Tibial artery (tissue), 4 donors: ENCODE measurements at regions not wholly inside any gene's neighbourhood (a gene's known extent, or its start where the extent isn't known, plus 50 kb on each side); places are given as distances from the start of the nearest gene placed in this dataset.

Source experiments
- DNase-seq, 2 donors: peaks; one replicate each; pipeline ENCODE4 v3.0.0-alpha.2; 2019
- H3K27ac ChIP-seq, 2 donors: fragments of 200-600 bp; sonication (generic) in 1 of 2; 1 replicate in 1 of 2; 2 replicates in 1 of 2; pipeline ENCODE4 v1.5.1; 2018 to 2019; ENCODE audit warnings: mild to moderate bottlenecking in 1 of 2
- H3K27me3 ChIP-seq, 2 donors: fragments of 200-600 bp; sonication (generic) in 1 of 2; one replicate each; pipeline versions ENCODE4 v1.5.1 to v1.6.0; 2016 to 2019
- H3K36me3 ChIP-seq, 3 donors: fragments of 200-600 bp; sonication (generic) in 2 of 3; one replicate each; pipeline ENCODE4 v1.5.1; 2016 to 2019; ENCODE audit warnings: mild to moderate bottlenecking in 2 of 3
- H3K4me1 ChIP-seq, 4 donors: fragments of 200-600 bp; sonication (generic) in 2 of 4; 1 replicate in 3 of 4; 2 replicates in 1 of 4; pipeline ENCODE4 v1.5.1; 2016 to 2019
- H3K4me3 ChIP-seq, 2 donors: fragments of 200-600 bp; sonication (generic) in 1 of 2; 1 replicate in 1 of 2; 2 replicates in 1 of 2; pipeline ENCODE4 v1.5.1; 2018 to 2019; ENCODE audit warnings: mild to moderate bottlenecking in 2 of 2
- H3K9me3 ChIP-seq, 3 donors: fragments of 200-600 bp; sonication (generic) in 1 of 3; one replicate each; pipeline ENCODE4 v1.5.1; 2016 to 2019
- CTCF ChIP-seq, 2 experiments: fragments of 200-600 bp in 1 of 2; fragments of 450-650 bp in 1 of 2; IDR thresholded peaks; one replicate each; pipeline ENCODE4 v1.5.1; 2017 to 2019; ENCODE audit warnings: antibody characterized with exemption in 2 of 2, mild to moderate bottlenecking in 1 of 2, moderate library complexity in 1 of 2
- intact Hi-C: fragments of 100-400 bp; cut with DNase I; formaldehyde crosslinking; loops from one replicate; pipeline ENCODE4 v1.15.0; 2023; ENCODE audit warnings: low total_unique reads

DNA sequence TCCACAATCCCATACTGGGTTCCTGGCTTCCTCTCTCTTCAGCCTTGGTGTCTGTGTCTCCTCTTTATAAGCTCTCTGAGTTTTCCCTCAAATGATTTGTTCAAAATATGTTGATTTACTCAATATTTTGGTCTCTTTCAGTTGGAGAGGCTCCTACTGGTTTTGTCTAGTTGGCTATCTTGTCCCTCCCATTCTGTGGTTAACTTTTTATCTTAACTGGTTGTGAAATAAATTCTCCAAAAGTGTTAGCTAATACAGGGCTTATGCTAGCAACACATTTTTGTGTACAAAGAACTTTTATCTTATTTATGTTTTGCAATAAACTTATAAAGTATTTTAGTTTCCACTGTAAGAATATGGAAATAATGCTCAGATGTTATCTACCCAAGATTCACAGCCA, 200.9 kb downstream of the AASDHPPT start:
- no peak for TF ChIP-seq CTCF (IDR thresholded peaks at IDR 0.05)
- Histone ChIP-seq H3K27ac (no peak overlapping the region), H3K4me3 (no peak overlapping the region), H3K9me3 (no peaks in the 10 kb centered on the region), H3K36me3 (no peaks in the 10 kb centered on the region), H3K4me1 (no peaks in the 10 kb centered on the region), H3K27me3 (no peaks in the 10 kb centered on the region)
- intact Hi-C loops: no loop called here
- no peak for DNase-seq

GRCh38 chr11:106280036-106280435, 202.6 kb downstream of the AASDHPPT start:
- no peak for DNase-seq
- Histone ChIP-seq H3K9me3 (no peaks in the 10 kb centered on the region), H3K27me3 (no peaks in the 10 kb centered on the region), H3K36me3 (no peaks in the 10 kb centered on the region), H3K4me1 (no peaks in the 10 kb centered on the region), H3K4me3 (no peak overlapping the region), H3K27ac (no peak overlapping the region)
- no peak for TF ChIP-seq CTCF (IDR thresholded peaks at IDR 0.05)
- intact Hi-C loops: no loop called here

DNA sequence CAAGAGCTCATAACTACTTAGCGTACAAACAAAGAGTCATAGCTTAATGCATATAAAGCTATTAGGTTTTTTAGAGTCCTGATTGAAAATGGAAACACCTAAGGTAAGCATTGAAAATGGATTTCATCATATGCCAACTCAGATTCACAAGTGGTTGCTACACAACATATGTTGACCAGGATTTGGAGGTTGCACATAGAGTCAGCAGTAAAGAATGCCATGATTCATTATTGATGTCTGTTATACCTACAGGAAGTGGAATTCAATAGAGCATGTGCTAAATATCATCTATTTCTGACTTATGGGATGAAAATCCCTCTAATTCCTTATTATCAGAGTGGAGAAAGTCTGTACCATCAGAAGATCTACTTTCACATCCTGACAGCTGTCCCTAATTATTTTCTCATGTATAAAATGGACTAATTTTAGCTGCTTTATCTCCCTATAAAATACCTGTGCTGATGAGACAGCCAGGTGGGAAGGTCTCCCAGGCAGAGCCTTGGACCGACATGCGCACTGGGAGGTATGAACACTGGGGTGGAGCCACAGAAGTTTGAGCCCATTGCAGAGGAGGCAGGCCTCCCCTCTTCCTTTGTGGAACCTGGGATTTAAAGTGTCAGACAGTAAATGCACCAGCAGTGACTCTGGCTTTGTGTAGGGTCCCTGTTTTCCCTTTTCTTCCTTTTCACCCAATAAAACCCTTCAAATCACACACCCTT, 204.2 kb downstream of the AASDHPPT start:
- DNase-seq: no peak
- Histone ChIP-seq H3K27ac (no peak overlapping the region), H3K4me3 (no peak overlapping the region), H3K27me3 (no peaks in the 10 kb centered on the region), H3K9me3 (no peaks in the 10 kb centered on the region), H3K4me1 (no peaks in the 10 kb centered on the region), H3K36me3 (no peaks in the 10 kb centered on the region)
- no peak for TF ChIP-seq CTCF (IDR thresholded peaks at IDR 0.05)
- intact Hi-C loops: no loop called here

DNA sequence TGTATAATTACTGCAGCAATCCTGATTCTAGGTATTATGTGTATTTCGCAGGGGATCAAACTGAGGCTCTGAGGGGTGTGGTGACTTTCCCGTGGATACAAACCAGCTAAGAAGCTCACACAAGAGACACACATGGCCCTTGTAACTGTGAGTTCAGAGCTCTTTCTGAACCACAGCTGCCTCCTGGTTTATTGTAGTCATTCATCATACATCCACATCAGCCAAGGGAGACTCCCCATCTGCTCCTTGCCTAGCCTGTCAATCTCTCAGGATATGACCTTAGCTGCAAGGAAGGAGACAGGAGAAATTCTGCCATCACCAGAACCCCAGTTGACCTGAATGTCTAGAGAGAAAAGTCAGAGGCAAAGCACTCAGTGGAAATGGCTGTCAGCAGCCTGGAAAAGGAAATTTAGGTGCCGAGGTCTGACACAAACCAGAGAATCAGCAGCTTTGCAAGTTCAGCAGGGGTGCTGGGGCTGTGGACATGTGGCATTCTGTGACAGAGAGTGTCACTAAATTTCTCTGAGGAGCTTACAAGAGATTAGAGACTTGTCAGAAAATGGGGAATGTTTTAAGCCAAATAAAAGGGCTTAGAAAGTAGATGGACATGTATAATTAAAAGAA, 209.5 kb downstream of the AASDHPPT start:
- Histone ChIP-seq H3K4me1 (no peaks in the 10 kb centered on the region), H3K4me3 (no peak overlapping the region), H3K27ac (no peak overlapping the region), H3K27me3 (no peaks in the 10 kb centered on the region), H3K9me3 (no peaks in the 10 kb centered on the region), H3K36me3 (no peaks in the 10 kb centered on the region)
- intact Hi-C loops: no loop called here
- no peak for TF ChIP-seq CTCF (IDR thresholded peaks at IDR 0.05)
- no peak for DNase-seq

GRCh38 chr11:106288057-106288456, 210.6 kb downstream of the AASDHPPT start:
- Histone ChIP-seq H3K27ac (no peak overlapping the region), H3K4me1 (no peaks in the 10 kb centered on the region)
- intact Hi-C loops: no loop called here

More at GRCh38 chr11:106288057-106288456, 210.6 kb downstream of the AASDHPPT start:
- Histone ChIP-seq H3K27me3 (no peaks in the 10 kb centered on the region), H3K9me3 (no peaks in the 10 kb centered on the region), H3K4me3 (no peak overlapping the region), H3K36me3 (no peaks in the 10 kb centered on the region)
- no peak for TF ChIP-seq CTCF (IDR thresholded peaks at IDR 0.05)
- DNase-seq: no peak
